Stimulated activated CD4-positive, alpha-beta T cell treated with anti-CD3 and anti-CD28 coated beads, Interleukin-12 subunit alpha, Interleukin-12 subunit beta, amount 100 ng/mL, for 24 hours (primary cell): ENCODE measurements at regions not wholly inside any gene's neighbourhood (a gene's known extent, or its start where the extent isn't known, plus 50 kb on each side); places are given as distances from the start of the nearest gene placed in this dataset.
A peak's percentile ranks its signal among the peaks of the same experiment; 100 is the strongest.

Source experiments
- DNase-seq, 2 experiments: peaks; one replicate each; pipeline ENCODE4 v3.0.0-alpha.2; 2020; ENCODE audit warnings: low read depth in 2 of 2

- no peak for DNase-seq
These were observed 103.6 kb downstream of the PALM2AKAP2 start for GRCh38 chr9:109883623-109884022.

- no peak for DNase-seq
These were observed 106.0 kb downstream of the PALM2AKAP2 start for GRCh38 chr9:109886041-109886440.

GRCh38 chr9:109886617-109887016 is 106.6 kb downstream of the PALM2AKAP2 start:
- no peak for DNase-seq

- no peak for DNase-seq
These were observed 107.1 kb downstream of the PALM2AKAP2 start for GRCh38 chr9:109887079-109887478.

GRCh38 chr9:109888695-109889094 is 108.7 kb downstream of the PALM2AKAP2 start:
- DNase-seq, result no peak

- DNase-seq, result no peak
These were observed 109.5 kb downstream of the PALM2AKAP2 start for GRCh38 chr9:109889456-109889855.

- no peak for DNase-seq
These were observed 113.2 kb downstream of the PALM2AKAP2 start for GRCh38 chr9:109893241-109893640.

- DNase-seq, result no peak
These were observed 114.5 kb downstream of the PALM2AKAP2 start for GRCh38 chr9:109894473-109894872.

GRCh38 chr9:109894921-109895758 is 115.1 kb downstream of the PALM2AKAP2 start:
- DNase-seq, result peak in 1 of 2 experiments; percentile 66

GRCh38 chr9:109901201-109901600 is 121.2 kb downstream of the PALM2AKAP2 start:
- DNase-seq, result no peak

- peak; percentile 22 to 53 for DNase-seq
These were observed 123.6 kb downstream of the PALM2AKAP2 start for GRCh38 chr9:109903515-109904138.

GRCh38 chr9:109904666-109905065 is 124.7 kb downstream of the PALM2AKAP2 start:
- no peak for DNase-seq

GRCh38 chr9:109905472-109905871 is 125.5 kb downstream of the PALM2AKAP2 start:
- DNase-seq, result no peak

- no peak for DNase-seq
These were observed 126.9 kb downstream of the PALM2AKAP2 start for GRCh38 chr9:109906766-109907382.

- DNase-seq, result no peak
These were observed 127.4 kb downstream of the PALM2AKAP2 start for GRCh38 chr9:109907400-109907799.

- DNase-seq, result no peak
These were observed 127.9 kb downstream of the PALM2AKAP2 start for GRCh38 chr9:109907810-109908458.

- DNase-seq, result no peak
These were observed 128.7 kb downstream of the PALM2AKAP2 start for GRCh38 chr9:109908459-109909390.

- no peak for DNase-seq
These were observed 130.9 kb downstream of the PALM2AKAP2 start for GRCh38 chr9:109910671-109911518.

- no peak for DNase-seq
These were observed 132.1 kb downstream of the PALM2AKAP2 start for GRCh38 chr9:109912082-109912582.
